IMR-90 (cell line): ENCODE measurements at regions not wholly inside any gene's neighbourhood (a gene's known extent, or its start where the extent isn't known, plus 50 kb on each side); places are given as distances from the start of the nearest gene placed in this dataset.

Experiments used
- ATAC-seq: fragments of 200-7000 bp; cut with Tn5 transposase; 2 replicates; pipeline ENCODE4 v1.9.1; 2020; ENCODE audit warnings: low read depth, mild to moderate bottlenecking, moderate library complexity
- BruUV-seq: library from RNA; stranded (reverse); fragments of 400-500 nt; replicated peaks from 2 replicates; lab custom pipeline; 2021; lab: Mats Ljungman, UMichigan
- CTCF ChIA-PET: fragments of 300-600 bp; formaldehyde crosslinking; extraction: SDS; loops from one replicate; lab custom pipeline; 2021; ENCODE audit warnings: antibody characterized with exemption; lab: Yijun Ruan, JAX
- POLR2A ChIA-PET: fragments of 300-600 bp; sonication (Branson Sonifier 250); formaldehyde crosslinking; loops from one replicate; lab custom pipeline; 2022; ENCODE audit warnings: antibody characterized with exemption; ENCODE audit not compliant: unreplicated experiment; lab: Charles Lee
- DNase-seq: peaks from one replicate; pipeline ENCODE4 v3.0.0; 2013
- H2AFZ ChIP-seq: replicated peaks from 2 replicates; pipeline ENCODE3; 2013; ENCODE audit warnings: low read length, mild to moderate bottlenecking; ENCODE audit not compliant: poor library complexity
- H2AK5ac ChIP-seq: 2 replicates; pipeline ENCODE4 v1.6.1; 2013; ENCODE audit warnings: low read depth, low read length, inconsistent platforms
- H2AK9ac ChIP-seq: replicated peaks from 2 replicates; pipeline ENCODE3; 2013; ENCODE audit warnings: mild to moderate bottlenecking, low read depth, low read length, moderate library complexity; ENCODE audit not compliant: poor library complexity
- H2BK120ac ChIP-seq: 2 replicates; pipeline ENCODE4 v1.6.1; 2013; ENCODE audit warnings: low read depth, low read length, inconsistent platforms
- H2BK15ac ChIP-seq: 3 replicates; pipeline ENCODE4 v1.6.1; 2013; ENCODE audit warnings: low read depth, low read length, inconsistent platforms
- H2BK20ac ChIP-seq: 2 replicates; pipeline ENCODE4 v1.6.1; 2013; ENCODE audit warnings: low read depth, mild to moderate bottlenecking, inconsistent platforms, low read length, moderate library complexity
- H2BK5ac ChIP-seq: 2 replicates; pipeline ENCODE4 v1.6.1; 2013; ENCODE audit warnings: mild to moderate bottlenecking, low read depth, low read length, inconsistent platforms; ENCODE audit not compliant: poor library complexity, severe bottlenecking
- H3K14ac ChIP-seq: replicated peaks from 2 replicates; pipeline ENCODE4 v1.6.1; 2013; ENCODE audit warnings: low read depth, low read length, inconsistent platforms
- H3K18ac ChIP-seq: 2 replicates; pipeline ENCODE4 v1.6.1; 2013; ENCODE audit warnings: low read depth, low read length, control low read depth
- H3K23ac ChIP-seq: 2 replicates; pipeline ENCODE4 v1.6.1; 2013; ENCODE audit warnings: low read depth, low read length, inconsistent platforms
- H3K27ac ChIP-seq: 2 replicates; pipeline ENCODE4 v1.5.1; 2013; ENCODE audit warnings: mild to moderate bottlenecking, control low read depth, low read length; ENCODE audit not compliant: insufficient read depth
- H3K27me3 ChIP-seq: 2 replicates; pipeline ENCODE4 v1.6.1; 2013; ENCODE audit warnings: low read length; ENCODE audit not compliant: control insufficient read depth, insufficient read depth
- H3K36me3 ChIP-seq: 2 replicates; pipeline ENCODE4 v1.6.1; 2013; ENCODE audit warnings: low read length, mixed read lengths; ENCODE audit not compliant: control insufficient read depth, insufficient read depth
- H3K4ac ChIP-seq: 2 replicates; pipeline ENCODE4 v1.6.1; 2013; ENCODE audit warnings: low read depth, low read length, inconsistent platforms
- H3K4me1 ChIP-seq: 2 replicates; pipeline ENCODE4 v1.6.1; 2013; ENCODE audit warnings: low read length, mixed read lengths; ENCODE audit not compliant: control insufficient read depth, insufficient read depth
- H3K4me2 ChIP-seq: 2 replicates; pipeline ENCODE4 v1.6.1; 2013; ENCODE audit warnings: low read depth, mild to moderate bottlenecking, control low read depth, low read length, moderate library complexity
- H3K4me3 ChIP-seq: 2 replicates; pipeline ENCODE4 v1.5.1; 2013; ENCODE audit warnings: low read depth, mild to moderate bottlenecking, control low read depth, low read length, moderate library complexity; ENCODE audit not compliant: insufficient read depth
- H3K56ac ChIP-seq: 2 replicates; pipeline ENCODE4 v1.6.1; 2013; ENCODE audit warnings: low read length, inconsistent platforms; ENCODE audit not compliant: insufficient read depth; ENCODE audit errors: extremely low read depth
- H3K79me1 ChIP-seq, 2 experiments: 2 replicates each; pipeline ENCODE4 v1.6.1; 2013; ENCODE audit warnings: low read length in 2 of 2, inconsistent platforms in 1 of 2, low read depth in 1 of 2
- H3K9ac ChIP-seq: 2 replicates; pipeline ENCODE4 v1.6.1; 2013; ENCODE audit warnings: low read depth, low read length, control low read depth
- H3K9me1 ChIP-seq: 2 replicates; pipeline ENCODE4 v1.6.1; 2013; ENCODE audit warnings: low read length, inconsistent platforms; ENCODE audit not compliant: insufficient read depth
- H3K9me3 ChIP-seq: 2 replicates; pipeline ENCODE4 v1.6.1; 2013; ENCODE audit warnings: low read length; ENCODE audit not compliant: control insufficient read depth, insufficient read depth
- H4K20me1 ChIP-seq: 2 replicates; pipeline ENCODE4 v1.6.1; 2013; ENCODE audit warnings: low read length, inconsistent platforms; ENCODE audit not compliant: insufficient read depth
- H4K5ac ChIP-seq: 2 replicates; pipeline ENCODE4 v1.6.1; 2013; ENCODE audit warnings: mild to moderate bottlenecking, low read depth, low read length, control low read depth
- H4K8ac ChIP-seq, 2 experiments: 2 replicates each; pipeline ENCODE4 v1.6.1; 2013; ENCODE audit warnings: low read depth in 2 of 2, low read length in 2 of 2, control low read depth in 1 of 2, inconsistent platforms in 1 of 2
- H4K91ac ChIP-seq: 2 replicates; pipeline ENCODE4 v1.6.1; 2013; ENCODE audit warnings: low read depth, low read length, inconsistent platforms; ENCODE audit not compliant: insufficient read depth
- CEBPB ChIP-seq: IDR thresholded peaks from 2 replicates; pipeline ENCODE4 v1.6.1; 2012; ENCODE audit warnings: low read depth, low read length, improper control_type of control experiment
- FOS ChIP-seq: fragments of 150-350 bp; IDR thresholded peaks from 2 replicates; pipeline ENCODE4 v1.6.1; 2016; ENCODE audit warnings: low read depth, low read length
- MAFK ChIP-seq: IDR thresholded peaks from 2 replicates; pipeline ENCODE4 v1.6.1; 2012; ENCODE audit warnings: low read depth, low read length, improper control_type of control experiment
- POLR2A ChIP-seq: IDR thresholded peaks from 2 replicates; pipeline ENCODE4 v1.6.1; 2012; ENCODE audit warnings: mild to moderate bottlenecking, low read depth, low read length
- RAD21 ChIP-seq: IDR thresholded peaks from 2 replicates; pipeline ENCODE4 v1.6.1; 2012; ENCODE audit warnings: low read length, improper control_type of control experiment
- RCOR1 ChIP-seq: IDR thresholded peaks from 2 replicates; pipeline ENCODE4 v1.6.1; 2012; ENCODE audit warnings: mild to moderate bottlenecking, low read length, improper control_type of control experiment; ENCODE audit not compliant: insufficient replicate concordance
- SMC3 ChIP-seq: fragments of 150-350 bp; IDR thresholded peaks from 2 replicates; pipeline ENCODE4 v1.6.1; 2016; ENCODE audit warnings: low read depth, mild to moderate bottlenecking, antibody characterized with exemption, low read length, moderate library complexity
- WGBS, 2 experiments: methylation state at CpG; one replicate each; pipeline versions ENCODE4 v1.1.5 to v1.1.7; 2013; ENCODE audit warnings: missing lambda C conversion rate in 2 of 2; ENCODE audit not compliant: insufficient read length in 1 of 2; ENCODE audit errors: extremely low coverage in 2 of 2; 5-methylcytosine and 5-hydroxymethylcytosine counted together
- dilution Hi-C: fragments of 300-500 bp; cut with HindIII; formaldehyde crosslinking; loops from one replicate; pipeline ENCODE4 v1.14.3; 2018; ENCODE audit warnings: low sequenced_read_pairs; ENCODE audit not compliant: unreplicated experiment
- in situ Hi-C: fragments of 300-500 bp; cut with MboI; formaldehyde crosslinking; loops from 3 replicates; pipeline ENCODE4 v1.14.3; 2019; ENCODE audit warnings: low sequenced_read_pairs, inconsistent platforms, mixed read lengths
- intact Hi-C: fragments of 100-400 bp; cut with micrococcal nuclease; formaldehyde crosslinking; loops from 2 replicates; pipeline ENCODE4 v1.10.0; 2022
- TF ChIP-seq, protein P1 (sequence below): fragments of 150-350 bp; IDR thresholded peaks from 2 replicates; pipeline ENCODE4 v1.6.1; 2017; ENCODE audit warnings: mild to moderate bottlenecking, antibody characterized with exemption, low read length, low read depth
- TF ChIP-seq, protein P2 (sequence below): fragments of 150-350 bp; IDR thresholded peaks from 2 replicates; pipeline ENCODE4 v1.6.1; 2016; ENCODE audit warnings: low read depth, mild to moderate bottlenecking, low read length, moderate library complexity, borderline replicate concordance

DNA sequence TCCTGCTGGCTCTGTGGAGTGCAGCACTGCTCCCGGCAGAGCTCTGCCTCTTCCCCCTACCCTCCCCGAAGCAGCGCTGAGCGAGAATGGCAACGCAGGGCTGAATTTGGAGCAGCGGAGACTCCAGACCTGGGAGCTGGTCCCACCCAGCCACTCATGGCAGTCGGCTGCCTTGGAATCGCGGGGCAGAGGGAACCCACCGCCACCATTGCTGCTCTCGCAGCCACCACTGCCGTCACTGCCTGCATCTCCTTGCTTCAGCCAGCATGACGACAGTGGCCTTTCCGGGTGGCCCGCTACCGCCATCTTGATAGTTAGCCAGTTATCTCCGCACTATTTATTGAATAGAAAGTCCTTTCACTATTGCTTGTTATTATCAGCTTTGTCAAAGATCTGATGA, 321.5 kb upstream of the POU3F4 start:
- ChIA-PET POLR2A (no interaction called here), CTCF (no interaction called here)
- Histone ChIP-seq H4K91ac (no peak overlapping the region), H4K20me1 (no peaks in the 10 kb centered on the region), H2AK5ac (no peak overlapping the region), H2BK5ac (no peak overlapping the region), H3K9me3 (peaks cover 4% of the 10 kb centered on the region), H2BK120ac (no peak overlapping the region), H2AK9ac (no peak overlapping the region), H4K8ac (no peak overlapping the region), H3K56ac (no peak overlapping the region), H2BK15ac (no peak overlapping the region), H3K4ac (no peak overlapping the region), H3K4me3 (no peak overlapping the region), H3K9me1 (no peaks in the 10 kb centered on the region), H3K27ac (no peak overlapping the region), H3K4me2 (no peak overlapping the region), H3K18ac (no peak overlapping the region), H3K4me1 (no peaks in the 10 kb centered on the region), H2AFZ (no peak overlapping the region), H2BK20ac (no peak overlapping the region), H4K5ac (no peak overlapping the region), H3K9ac (no peak overlapping the region), H3K27me3 (no peaks in the 10 kb centered on the region), H3K23ac (no peak overlapping the region), H3K14ac (no peak overlapping the region), H3K79me1 (no peaks in the 10 kb centered on the region), H3K36me3 (no peaks in the 10 kb centered on the region)
- in situ Hi-C loops, result no loop called here
- intact Hi-C loops, result no loop called here
- WGBS, 2 experiments, result 53% methylated on average over 3 of the region's 17 CpGs; no CpG with 5 or more reads in 1 of the 2 experiments
- dilution Hi-C loops, result no loop called here
- ATAC-seq (no peak), DNase-seq (no peak)
- no TSS peak for BruUV-seq
- TF ChIP-seq MAFK, result no peak
- TF ChIP-seq CEBPB, result no peak
- no peak for TF ChIP-seq RAD21
- TF ChIP-seq POLR2A, result no peak
- TF ChIP-seq SMC3, result no peak
- TF ChIP-seq, protein P1, sequence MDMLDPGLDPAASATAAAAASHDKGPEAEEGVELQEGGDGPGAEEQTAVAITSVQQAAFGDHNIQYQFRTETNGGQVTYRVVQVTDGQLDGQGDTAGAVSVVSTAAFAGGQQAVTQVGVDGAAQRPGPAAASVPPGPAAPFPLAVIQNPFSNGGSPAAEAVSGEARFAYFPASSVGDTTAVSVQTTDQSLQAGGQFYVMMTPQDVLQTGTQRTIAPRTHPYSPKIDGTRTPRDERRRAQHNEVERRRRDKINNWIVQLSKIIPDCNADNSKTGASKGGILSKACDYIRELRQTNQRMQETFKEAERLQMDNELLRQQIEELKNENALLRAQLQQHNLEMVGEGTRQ, result no peak
- TF ChIP-seq, protein P2, sequence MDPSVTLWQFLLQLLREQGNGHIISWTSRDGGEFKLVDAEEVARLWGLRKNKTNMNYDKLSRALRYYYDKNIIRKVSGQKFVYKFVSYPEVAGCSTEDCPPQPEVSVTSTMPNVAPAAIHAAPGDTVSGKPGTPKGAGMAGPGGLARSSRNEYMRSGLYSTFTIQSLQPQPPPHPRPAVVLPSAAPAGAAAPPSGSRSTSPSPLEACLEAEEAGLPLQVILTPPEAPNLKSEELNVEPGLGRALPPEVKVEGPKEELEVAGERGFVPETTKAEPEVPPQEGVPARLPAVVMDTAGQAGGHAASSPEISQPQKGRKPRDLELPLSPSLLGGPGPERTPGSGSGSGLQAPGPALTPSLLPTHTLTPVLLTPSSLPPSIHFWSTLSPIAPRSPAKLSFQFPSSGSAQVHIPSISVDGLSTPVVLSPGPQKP, result no peak
- TF ChIP-seq RCOR1, result no peak
- TF ChIP-seq FOS, result no peak
